WTC11 (cell line): ENCODE measurements at regions not wholly inside any gene's neighbourhood (a gene's known extent, or its start where the extent isn't known, plus 50 kb on each side); places are given as distances from the start of the nearest gene placed in this dataset.

Experiments used
- ATAC-seq: fragments of 200-7000 bp; cut with Tn5 transposase; 2 replicates; pipeline ENCODE4 v1.10.0; 2021; ENCODE audit warnings: mild to moderate bottlenecking, moderate library complexity
- CTCF ChIA-PET: fragments of 300-600 bp; sonication (Branson Sonifier 250); formaldehyde crosslinking; loops from one replicate; lab custom pipeline; 2021; ENCODE audit warnings: antibody characterized with exemption; lab: Charles Lee
- POLR2A ChIA-PET: fragments of 350-600 bp; sonication (Branson Sonifier 250); formaldehyde crosslinking; loops from one replicate; lab custom pipeline; 2021; ENCODE audit warnings: antibody characterized with exemption; lab: Charles Lee
- DNase-seq: peaks from one replicate; pipeline ENCODE4 v3.0.0; 2021; ENCODE audit warnings: low spot score
- H3K27ac Mint-ChIP-seq: 2 replicates; pipeline ENCODE4 v1.8.0; 2021; ENCODE audit warnings: mixed read lengths
- H3K27me3 Mint-ChIP-seq: 2 replicates; pipeline ENCODE4 v1.8.0; 2021; ENCODE audit warnings: low read depth, mild to moderate bottlenecking, moderate library complexity, mixed read lengths
- H3K36me3 Mint-ChIP-seq: 2 replicates; pipeline ENCODE4 v1.8.0; 2021; ENCODE audit warnings: mixed read lengths
- H3K4me1 Mint-ChIP-seq: 2 replicates; pipeline ENCODE4 v1.8.0; 2022; ENCODE audit warnings: mixed read lengths
- H3K4me3 Mint-ChIP-seq: 2 replicates; pipeline ENCODE4 v1.8.0; 2021; ENCODE audit warnings: mild to moderate bottlenecking, moderate library complexity, mixed read lengths
- H3K9me3 Mint-ChIP-seq: 2 replicates; pipeline ENCODE4 v1.8.0; 2021; ENCODE audit warnings: mixed read lengths
- AR ChIP-seq: fragments of 250-450 bp; sonication (Bioruptor Pico); IDR thresholded peaks from 2 replicates; pipeline ENCODE4 v1.9.0; 2021; ENCODE audit warnings: mild to moderate bottlenecking
- ATF1 ChIP-seq: sonication (generic); formaldehyde crosslinking; IDR thresholded peaks from 2 replicates; pipeline ENCODE4 v1.8.1; 2023; ENCODE audit warnings: mild to moderate bottlenecking, moderate library complexity, missing genetic modification reagents
- ATF6 ChIP-seq: sonication (generic); formaldehyde crosslinking; IDR thresholded peaks from 2 replicates; pipeline ENCODE4 v1.8.1; 2023; ENCODE audit warnings: mild to moderate bottlenecking, missing genetic modification reagents
- CBFB ChIP-seq: sonication (generic); formaldehyde crosslinking; IDR thresholded peaks from 2 replicates; pipeline ENCODE4 v1.8.1; 2022; ENCODE audit warnings: mild to moderate bottlenecking, low read depth, missing genetic modification reagents
- CTCF ChIP-seq: fragments of 200-600 bp; IDR thresholded peaks from 2 replicates; pipeline ENCODE4 v1.8.0; 2022; ENCODE audit warnings: antibody characterized with exemption
- EMX1 ChIP-seq: fragments of 250-450 bp; sonication (Bioruptor Pico); IDR thresholded peaks from 2 replicates; pipeline ENCODE4 v1.8.0; 2021; ENCODE audit warnings: mild to moderate bottlenecking
- FOXP1 ChIP-seq: sonication (generic); formaldehyde crosslinking; IDR thresholded peaks from 2 replicates; pipeline ENCODE4 v1.8.0; 2022; ENCODE audit warnings: missing genetic modification reagents, mild to moderate bottlenecking, moderate library complexity, borderline replicate concordance
- HMGA2 ChIP-seq: fragments of 250-450 bp; sonication (Bioruptor Pico); IDR thresholded peaks from 2 replicates; pipeline ENCODE4 v1.4.0; 2021; ENCODE audit warnings: mild to moderate bottlenecking, moderate library complexity
- MXD4 ChIP-seq: fragments of 250-450 bp; sonication (Bioruptor Pico); IDR thresholded peaks from 2 replicates; pipeline ENCODE4 v1.8.0; 2021; ENCODE audit warnings: mild to moderate bottlenecking, moderate library complexity, borderline replicate concordance
- NR3C1 ChIP-seq: sonication (generic); formaldehyde crosslinking; conservative IDR thresholded peaks from 2 replicates; pipeline ENCODE4 v1.8.1; 2023; ENCODE audit warnings: low read depth, mild to moderate bottlenecking, missing genetic modification reagents
- OVOL2 ChIP-seq: fragments of 250-450 bp; sonication (Bioruptor Pico); IDR thresholded peaks from 2 replicates; pipeline ENCODE4 v1.9.0; 2021; ENCODE audit warnings: mild to moderate bottlenecking, borderline replicate concordance
- PRRX2 ChIP-seq: fragments of 250-450 bp; sonication (Bioruptor Pico); IDR thresholded peaks from 2 replicates; pipeline ENCODE4 v1.8.0; 2021; ENCODE audit warnings: mild to moderate bottlenecking
- RELA ChIP-seq: sonication (generic); formaldehyde crosslinking; IDR thresholded peaks from 2 replicates; pipeline ENCODE4 v1.8.1; 2022; ENCODE audit warnings: missing genetic modification reagents, mild to moderate bottlenecking, borderline replicate concordance
- RORB ChIP-seq: fragments of 250-450 bp; sonication (Bioruptor Pico); IDR thresholded peaks from 2 replicates; pipeline ENCODE4 v1.9.0; 2021; ENCODE audit warnings: mild to moderate bottlenecking
- SMAD3 ChIP-seq: sonication (generic); formaldehyde crosslinking; IDR thresholded peaks from 2 replicates; pipeline ENCODE4 v1.8.0; 2022; ENCODE audit warnings: missing genetic modification reagents, mild to moderate bottlenecking, borderline replicate concordance
- SP1 ChIP-seq: sonication (generic); formaldehyde crosslinking; conservative IDR thresholded peaks from 2 replicates; pipeline ENCODE4 v1.8.1; 2022; ENCODE audit warnings: missing genetic modification reagents
- TEAD4 ChIP-seq: sonication (generic); formaldehyde crosslinking; IDR thresholded peaks from 2 replicates; pipeline ENCODE4 v1.8.0; 2022; ENCODE audit warnings: mild to moderate bottlenecking, missing genetic modification reagents
- TF ChIP-seq, protein P1 (sequence below): sonication (generic); formaldehyde crosslinking; IDR thresholded peaks from 2 replicates; pipeline ENCODE4 v1.8.1; 2022; ENCODE audit warnings: missing genetic modification reagents, borderline replicate concordance

- no peak for ATAC-seq
- POLR2A ChIA-PET, result no interaction called here
- no peak for DNase-seq
- Mint-ChIP-seq H3K27me3 (no peaks in the 10 kb centered on the region), H3K36me3 (no peaks in the 10 kb centered on the region), H3K9me3 (no peaks in the 10 kb centered on the region), H3K27ac (peak overlapping the region; percentile 45; the same call in 1 of the 2 replicates), H3K4me3 (no peak overlapping the region), H3K4me1 (peaks cover 59% of the 10 kb centered on the region)
- TF ChIP-seq EMX1 (CRISPR knock-in tag), result no peak
- TF ChIP-seq RELA (CRISPR knock-in tag), result no peak
- no peak for TF ChIP-seq SMAD3 (CRISPR knock-in tag)
- no peak for TF ChIP-seq ATF1 (CRISPR knock-in tag)
- TF ChIP-seq PRRX2 (CRISPR knock-in tag), result no peak
- TF ChIP-seq SP1 (CRISPR knock-in tag), result no peak
- no peak for TF ChIP-seq CBFB (CRISPR knock-in tag)
- TF ChIP-seq RORB (CRISPR knock-in tag), result no peak
- TF ChIP-seq ATF6 (CRISPR knock-in tag), result no peak
- no peak for TF ChIP-seq TEAD4
- no peak for TF ChIP-seq MXD4
- CTCF ChIA-PET, result no interaction called here
These were observed 154.5 kb upstream of the ZNF217 start for GRCh38 chr20:53748176-53748575.

DNA sequence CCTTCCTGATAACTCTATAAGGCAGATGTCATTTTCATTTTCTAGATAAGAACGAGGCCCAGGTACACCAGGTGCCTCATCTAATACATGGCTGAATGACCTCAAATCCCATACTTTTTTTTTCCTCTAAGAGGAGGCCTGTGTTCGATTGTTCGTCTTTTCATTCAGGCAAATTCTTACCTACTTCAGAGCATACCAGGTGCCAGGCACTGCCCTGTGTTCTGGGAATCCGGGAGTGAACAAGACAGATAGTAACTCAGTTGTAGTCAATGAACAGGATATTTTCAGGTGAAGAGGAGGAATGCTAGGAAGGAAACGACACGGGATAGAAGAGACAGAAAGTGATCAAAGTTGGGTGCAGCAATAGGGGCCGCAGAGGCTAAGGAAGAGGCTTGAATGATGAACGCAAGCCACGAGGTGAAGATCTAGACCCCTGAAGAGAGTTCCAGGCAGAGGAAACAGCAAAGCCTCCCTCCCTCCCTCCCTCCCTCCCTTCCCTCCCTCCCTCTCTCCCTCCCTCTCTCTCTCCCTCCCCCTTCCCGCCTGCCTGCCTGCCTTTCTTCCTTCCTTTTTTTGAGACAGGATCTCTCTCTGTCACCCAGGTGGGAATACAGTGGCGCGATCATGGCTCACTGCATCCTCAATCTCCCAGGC is 150.1 kb upstream of the ZNF217 start:
- H3K4me3 Mint-ChIP-seq, result no peak overlapping the region
- ATAC-seq, result peak; percentile 29; the same call in 1 of the 2 replicates
- H3K27ac Mint-ChIP-seq, result peak overlapping the region; percentile 73
- no peak for TF ChIP-seq FOXP1
- TF ChIP-seq, protein P1, sequence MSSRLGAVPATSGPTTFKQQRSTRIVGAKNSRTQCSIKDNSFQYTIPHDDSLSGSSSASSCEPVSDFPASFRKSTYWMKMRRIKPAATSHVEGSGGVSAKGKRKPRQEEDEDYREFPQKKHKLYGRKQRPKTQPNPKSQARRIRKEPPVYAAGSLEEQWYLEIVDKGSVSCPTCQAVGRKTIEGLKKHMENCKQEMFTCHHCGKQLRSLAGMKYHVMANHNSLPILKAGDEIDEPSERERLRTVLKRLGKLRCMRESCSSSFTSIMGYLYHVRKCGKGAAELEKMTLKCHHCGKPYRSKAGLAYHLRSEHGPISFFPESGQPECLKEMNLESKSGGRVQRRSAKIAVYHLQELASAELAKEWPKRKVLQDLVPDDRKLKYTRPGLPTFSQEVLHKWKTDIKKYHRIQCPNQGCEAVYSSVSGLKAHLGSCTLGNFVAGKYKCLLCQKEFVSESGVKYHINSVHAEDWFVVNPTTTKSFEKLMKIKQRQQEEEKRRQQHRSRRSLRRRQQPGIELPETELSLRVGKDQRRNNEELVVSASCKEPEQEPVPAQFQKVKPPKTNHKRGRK, result no peak
- no peak for TF ChIP-seq CTCF
- TF ChIP-seq HMGA2 (CRISPR knock-in tag), result no peak
- no peak for TF ChIP-seq CBFB (CRISPR knock-in tag)
- TF ChIP-seq NR3C1 (CRISPR knock-in tag), result no peak
- TF ChIP-seq AR (CRISPR knock-in tag), result no peak
- no peak for TF ChIP-seq OVOL2
- TF ChIP-seq, all 79 proteins: peak for 0
- H3K4me1 Mint-ChIP-seq, result peaks cover 54% of the 10 kb centered on the region
- H3K36me3 Mint-ChIP-seq, result no peaks in the 10 kb centered on the region
- ChIA-PET CTCF (no interaction called here), POLR2A (interaction anchor here (0.6 kb wide), 1 partner anchor 1485 kb away, joined by 7 read pairs; no protein-coding TSS in a partner anchor)
- no peaks in the 10 kb centered on the region for H3K27me3 Mint-ChIP-seq
- no peak for DNase-seq
- H3K9me3 Mint-ChIP-seq, result no peaks in the 10 kb centered on the region
